HG03378 (cell line): ENCODE measurements at regions not wholly inside any gene's neighbourhood (a gene's known extent, or its start where the extent isn't known, plus 50 kb on each side); places are given as distances from the start of the nearest gene placed in this dataset.
"Not testable (repeated sequence)": the region's sequence is repeated elsewhere in the genome, so short reads cannot be mapped to it uniquely, and the experiment has no call there.

Experiments
- ATAC-seq: cut with Tn5 transposase; IDR thresholded peaks from one replicate; pipeline ENCODE4 v1.9.1; 2021; ENCODE audit warnings: mild to moderate bottlenecking, moderate library complexity; ENCODE audit not compliant: unreplicated experiment

DNA sequence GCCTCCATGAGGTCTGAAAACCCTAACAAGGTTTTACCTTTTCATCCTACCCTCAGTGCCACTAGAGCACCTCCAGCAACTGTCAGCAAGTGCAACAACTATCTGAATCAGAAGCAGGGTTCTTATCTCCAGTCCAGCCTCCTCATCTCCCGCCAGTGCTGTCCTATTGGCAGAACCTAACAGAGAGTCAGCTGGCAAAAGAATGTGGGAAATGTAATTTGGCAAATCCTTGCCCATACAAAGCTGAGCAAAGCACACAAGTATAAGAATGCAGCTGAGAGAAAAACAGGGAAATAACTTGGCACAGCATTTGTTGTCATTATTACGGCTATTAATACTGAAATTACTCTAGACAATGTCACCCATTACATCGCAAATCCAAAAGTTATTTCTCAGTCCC lies 124.2 kb downstream of the ATP6V1G3 start:
- no peak for ATAC-seq

DNA sequence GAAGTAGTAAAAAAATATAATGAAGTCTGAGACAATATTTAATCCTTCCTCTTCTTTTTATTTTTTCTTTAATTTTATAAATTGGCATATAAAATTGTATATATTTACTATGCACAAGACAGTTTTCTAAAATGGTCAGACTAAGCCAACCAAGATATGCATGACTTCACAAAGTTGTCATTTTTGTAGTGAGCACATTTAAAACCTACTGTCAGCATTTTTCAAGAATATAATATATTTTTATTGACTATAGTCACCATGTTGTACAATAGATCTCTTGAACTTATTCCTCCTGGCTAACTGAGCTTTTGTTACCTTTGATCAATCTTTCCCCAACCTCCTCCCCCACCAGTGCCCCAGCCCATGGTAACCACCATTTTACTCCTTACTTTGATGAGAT lies 129.2 kb downstream of the ATP6V1G3 start:
- no peak for ATAC-seq

DNA sequence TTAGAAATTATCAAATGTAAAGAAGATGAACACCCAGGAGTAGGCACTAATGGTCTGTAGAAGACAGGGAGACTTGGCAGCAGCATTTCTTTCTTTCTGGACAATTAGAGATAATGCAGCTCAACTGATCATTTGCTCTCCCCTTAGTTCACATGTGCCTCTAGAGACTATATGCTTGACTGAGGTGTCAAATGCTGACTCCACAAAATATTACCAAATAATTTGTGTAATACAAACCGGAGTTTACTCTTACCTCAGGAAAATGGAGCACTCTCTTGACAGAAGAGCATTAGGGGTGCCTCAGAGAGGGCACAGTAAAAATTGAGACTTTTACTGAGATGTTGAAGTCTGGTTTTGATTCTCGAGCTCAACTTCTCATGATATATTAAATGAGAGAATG lies 131.8 kb downstream of the ATP6V1G3 start:
- ATAC-seq: no peak

DNA sequence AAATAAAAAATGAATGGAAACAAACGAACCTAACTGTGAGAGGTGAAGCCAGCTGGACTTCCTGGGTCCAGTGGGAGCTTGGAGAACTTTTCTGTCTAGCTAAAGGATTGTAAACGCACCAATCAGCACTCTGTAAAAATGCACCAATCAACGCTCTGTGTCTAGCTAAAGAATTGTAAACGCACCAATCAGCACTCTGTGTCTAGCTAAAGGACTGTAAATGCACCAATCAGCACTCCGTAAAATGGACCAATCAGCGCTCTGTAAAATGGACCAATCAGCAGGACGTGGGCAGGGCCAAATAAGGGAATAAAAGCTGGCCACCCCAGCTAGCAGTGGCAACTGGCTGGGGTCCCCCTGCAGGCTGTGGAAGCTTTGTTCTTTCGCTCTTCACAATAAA lies 135.8 kb downstream of the ATP6V1G3 start:
- ATAC-seq: not testable (repeated sequence)

DNA sequence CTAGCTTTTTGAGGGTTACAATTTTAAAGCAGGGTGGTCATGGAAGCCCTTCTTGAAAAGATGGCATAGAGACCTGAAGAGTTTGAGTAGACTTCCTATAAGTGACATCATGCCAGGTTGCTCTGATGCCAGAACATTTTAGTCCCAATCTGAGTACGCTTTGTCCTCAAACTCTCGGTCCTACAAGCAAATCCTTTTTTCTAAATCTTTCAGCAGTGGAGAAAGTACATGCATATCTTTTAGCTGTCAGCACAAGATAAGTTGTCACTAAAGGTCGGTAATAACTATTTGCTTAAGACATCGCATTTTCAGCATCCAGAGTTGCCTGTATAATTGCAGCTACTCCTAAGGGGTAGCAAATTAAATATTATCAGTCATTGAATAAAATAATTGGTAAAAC lies 140.4 kb downstream of the ATP6V1G3 start:
- no peak for ATAC-seq

DNA sequence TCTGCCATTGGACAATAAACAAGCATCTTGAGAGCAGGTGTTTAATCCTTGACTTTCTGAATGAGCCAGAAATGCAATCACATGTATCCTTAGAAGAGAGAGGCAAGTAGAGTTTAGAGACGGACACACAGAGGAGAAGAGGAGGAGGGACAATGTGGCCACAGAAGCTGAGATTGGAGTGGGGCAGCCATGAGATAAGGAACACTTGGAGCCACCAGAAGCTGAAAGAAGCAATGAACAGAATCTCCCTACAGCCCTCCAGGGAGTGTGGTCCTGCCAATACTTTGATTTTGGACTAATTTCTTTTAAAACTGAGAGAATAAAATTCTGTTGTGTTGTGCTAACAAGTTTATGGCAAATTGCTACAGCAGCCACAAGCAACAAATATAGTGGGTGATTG lies 141.0 kb downstream of the ATP6V1G3 start:
- no peak for ATAC-seq

DNA sequence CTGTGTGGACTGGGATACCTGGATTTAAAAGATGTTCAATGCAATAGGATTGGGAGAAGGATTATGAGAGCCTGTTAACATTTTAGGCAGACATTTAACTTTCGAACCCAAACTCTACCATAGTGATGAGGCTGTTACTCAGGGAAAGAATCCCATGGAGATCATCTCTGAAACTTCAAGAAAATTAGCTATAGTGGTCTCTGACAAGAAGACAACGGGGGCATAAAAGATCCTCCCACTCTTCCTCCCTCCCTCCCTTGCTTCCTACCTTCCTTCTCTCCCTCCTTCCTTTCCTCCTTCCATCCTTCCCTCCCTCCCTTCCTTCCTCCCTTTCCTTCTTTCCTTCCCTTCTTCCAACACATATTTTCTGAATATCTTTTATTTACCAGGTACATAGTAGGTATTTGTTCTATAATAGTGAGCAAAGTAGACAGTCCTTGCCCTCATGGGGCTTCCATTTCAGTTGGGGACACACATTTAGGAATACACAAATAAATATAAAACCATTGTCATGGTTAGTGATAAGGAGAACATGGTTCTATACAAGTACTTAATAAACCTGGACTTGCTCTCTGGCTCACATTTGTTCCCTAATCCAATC lies 143.2 kb downstream of the ATP6V1G3 start:
- no peak for ATAC-seq

DNA sequence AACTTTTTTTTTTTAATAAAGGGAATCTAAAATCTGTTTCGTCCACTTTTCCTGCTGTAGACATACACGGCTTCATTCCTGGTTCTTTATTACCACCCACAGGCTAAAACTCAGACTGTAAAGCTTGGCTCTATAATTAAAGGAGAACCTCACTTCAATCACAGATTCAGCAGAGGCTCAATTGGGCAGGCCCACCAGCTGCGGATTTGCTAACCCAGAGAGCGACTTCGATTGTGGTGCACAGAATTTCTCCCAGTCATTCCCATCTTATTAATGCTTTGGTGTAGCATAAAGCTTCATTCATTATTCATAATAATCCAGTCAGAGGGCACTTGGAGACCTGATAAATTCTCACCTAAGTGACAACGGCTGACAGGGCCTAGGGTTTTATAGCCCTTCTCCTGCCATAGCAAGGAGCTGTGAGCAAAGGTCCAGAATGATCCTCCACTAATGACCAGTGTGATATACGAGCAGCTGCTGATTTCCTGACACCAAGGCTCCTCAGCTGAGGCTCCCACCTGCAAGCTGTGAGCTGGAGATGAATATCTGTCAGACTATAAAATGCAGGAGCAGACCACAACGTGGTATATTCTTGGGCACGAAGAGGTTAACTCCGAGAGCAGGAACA lies 149.0 kb downstream of the ATP6V1G3 start:
- no peak for ATAC-seq

DNA sequence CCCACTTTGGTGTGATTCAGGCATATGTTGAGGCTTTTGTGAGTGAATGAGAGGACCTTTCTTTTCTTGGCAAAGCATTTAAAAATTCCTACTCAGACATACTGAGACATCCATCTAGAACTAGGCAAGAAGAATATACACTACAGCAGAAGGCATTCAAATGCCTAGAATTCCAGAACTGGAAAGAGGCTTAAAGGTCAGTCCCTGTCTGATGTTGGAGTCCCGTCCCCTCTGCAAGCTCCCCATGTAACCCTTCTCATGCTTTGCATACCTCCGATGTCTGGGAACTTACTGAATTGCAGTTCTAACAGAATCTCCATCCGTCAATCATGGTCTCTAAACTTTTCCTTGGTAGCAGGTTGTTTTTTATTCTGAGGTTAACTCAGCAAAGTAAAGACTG lies 152.9 kb downstream of the ATP6V1G3 start:
- no peak for ATAC-seq

DNA sequence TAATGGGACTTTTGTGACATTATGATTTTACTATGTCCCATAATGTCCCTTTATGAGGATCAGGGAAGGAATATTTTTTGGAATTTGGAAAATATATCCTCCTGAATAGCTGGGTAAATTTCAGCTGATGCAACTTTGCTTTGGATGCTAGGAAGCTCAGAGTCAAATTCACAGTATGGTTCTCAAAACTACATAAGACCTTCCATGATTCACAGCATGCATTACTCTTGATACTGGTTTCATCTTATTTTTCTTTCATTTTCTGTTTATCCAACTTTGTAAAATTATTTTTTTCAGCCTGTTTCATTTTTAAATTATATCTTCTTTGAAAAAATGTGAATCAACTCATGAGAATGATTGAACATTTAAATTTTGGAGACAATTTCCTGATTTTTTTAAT lies 160.2 kb downstream of the ATP6V1G3 start:
- ATAC-seq: no peak

DNA sequence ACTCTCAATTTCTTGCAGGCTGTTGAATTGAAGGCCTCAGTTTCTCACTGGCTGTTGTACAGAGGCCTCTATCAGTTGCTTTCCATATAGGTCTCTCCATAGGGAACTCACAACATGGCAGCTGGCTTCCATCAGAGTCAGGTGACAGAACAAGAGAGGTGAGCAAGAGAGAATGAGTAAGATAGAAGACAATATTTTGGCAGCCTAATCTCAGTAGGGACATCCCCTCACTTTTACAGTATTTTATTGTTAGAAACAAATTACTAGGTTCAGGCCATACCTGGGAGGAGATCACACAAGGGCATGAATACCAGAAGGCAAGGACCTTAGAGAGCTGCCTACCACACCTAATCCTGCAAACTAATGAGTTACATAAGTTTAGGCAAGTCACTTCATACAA lies 162.8 kb downstream of the ATP6V1G3 start:
- no peak for ATAC-seq

DNA sequence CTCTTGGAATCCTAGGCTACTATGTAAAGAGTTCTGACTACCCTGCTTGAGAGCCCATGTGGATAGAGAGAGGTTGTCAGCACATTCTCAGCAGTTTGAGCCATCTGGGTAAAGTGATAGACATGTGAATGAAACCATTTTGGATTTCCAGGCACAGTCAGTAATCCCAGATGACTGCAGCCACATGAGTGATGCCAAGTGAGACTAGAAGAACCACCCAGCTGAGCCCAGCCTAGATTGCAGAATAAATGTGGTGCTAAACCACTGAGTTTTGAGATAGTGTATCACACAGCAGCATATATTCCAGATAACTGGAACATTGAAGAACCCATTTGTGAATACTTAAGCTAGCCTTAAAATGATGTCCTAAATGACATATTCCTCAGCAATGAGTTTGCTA lies 166.2 kb downstream of the ATP6V1G3 start:
- ATAC-seq: no peak

DNA sequence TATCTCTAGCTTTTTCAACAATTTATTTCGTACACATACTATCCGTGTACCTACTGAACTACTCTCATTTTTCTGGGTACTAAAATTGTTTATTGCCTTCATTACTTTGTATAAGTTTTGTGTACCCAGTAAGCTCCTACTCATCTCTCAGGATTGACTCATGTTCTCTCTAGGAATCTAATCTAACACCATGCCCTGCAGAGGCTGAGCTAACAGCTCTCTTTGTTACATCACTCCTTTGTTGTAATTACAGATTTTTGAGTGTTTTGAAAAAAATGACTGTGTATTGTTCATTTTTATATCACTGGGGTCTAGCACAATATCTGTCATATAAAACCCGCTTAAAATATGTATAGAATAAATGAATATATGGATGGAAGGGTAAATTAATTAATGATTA lies 167.1 kb downstream of the ATP6V1G3 start:
- ATAC-seq: no peak
